ENCODE measurements at regions not wholly inside any gene's neighbourhood (a gene's known extent, or its start where the extent isn't known, plus 50 kb on each side); places are given as distances from the start of the nearest gene placed in this dataset.

DNA sequence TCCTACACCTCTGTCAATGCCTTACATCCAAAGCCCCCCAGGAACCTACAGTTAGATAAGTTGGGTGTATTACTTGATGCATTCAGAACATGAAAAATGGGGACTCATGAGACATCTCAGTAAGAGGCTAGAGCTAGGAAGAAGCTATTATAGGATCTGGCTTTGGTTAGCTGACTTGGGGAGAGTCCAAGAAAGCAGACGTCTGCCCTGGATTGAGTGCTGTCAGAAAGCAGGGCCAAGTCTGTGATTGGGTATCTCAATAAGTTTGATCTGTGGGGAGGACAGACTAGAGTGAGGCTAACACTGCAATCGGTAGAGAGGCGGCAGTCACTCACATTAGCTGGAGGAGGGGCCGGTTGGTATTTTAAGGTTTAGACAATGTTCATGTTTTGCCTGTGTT lies 79.4 kb upstream of the LRFN2 start:
- Histone ChIP-seq H3K27ac (ENCODE audit: extremely low read depth, low read depth, low read length) (no peak overlapping the region), H3K9me1 (ENCODE audit: control insufficient read depth, insufficient read depth, low read length) (no peaks in the 10 kb centered on the region), H4K20me1 (replicated peaks; ENCODE audit: control insufficient read depth, insufficient read depth, low read length) (0 out of 2 replicates have a peak, but pooled peaks cover 5% of the 10 kb centered on the region), H3K27me3 (ENCODE audit: control insufficient read depth in 2 of 2, insufficient read depth in 2 of 2, low read length in 2 of 2) (peaks cover 0 to 8% of the 10 kb centered on the region in 2 experiments; a peak in 3 of 5 replicates), H2AFZ (ENCODE audit: low read depth, low read length) (no peak overlapping the region), H3K36me3 (ENCODE audit: control insufficient read depth, insufficient read depth, low read length) (no peaks in the 10 kb centered on the region), H3K4me2 (ENCODE audit: insufficient read depth, low read length) (no peak overlapping the region), H3K79me2 (ENCODE audit: control insufficient read depth, insufficient read depth, low read length) (no peaks in the 10 kb centered on the region), H3K9ac (ENCODE audit: insufficient read depth in 1 of 2, low read depth in 2 of 2, low read length in 2 of 2) (no peak overlapping the region), H3K4me3 (no peak overlapping the region), H3K4me1 (replicated peaks in 1 of 2; ENCODE audit: control insufficient read depth in 2 of 2, insufficient read depth in 2 of 2, low read length in 2 of 2) (peaks cover 0 to 4% of the 10 kb centered on the region in 2 experiments; a peak in 2 of 5 replicates), H3K9me3 (replicated peaks; ENCODE audit: control insufficient read depth, insufficient read depth, low read depth, low read length) (no peaks in the 10 kb centered on the region)
- BruUV-seq (replicated peaks), result no TSS peak
- no peak for ATAC-seq
- DNase-seq (ENCODE audit: extremely low read depth in 1 of 4, low spot score in 3 of 4), result no peak
- CTCF ChIA-PET (ENCODE audit: low intra/inter-chr PET ratio), result no interaction called here
- POLR2A ChIA-PET, result interaction anchor here (0.5 to 0.6 kb wide), 2 partner anchors 9 to 117 kb away, joined by 3 to 4 read pairs; no protein-coding TSS in a partner anchor
- intact Hi-C loops (cut with micrococcal nuclease), result no loop called here
- 0% methylated on average over 4 of the region's 4 CpGs for WGBS (ENCODE audit: insufficient coverage, low coverage, missing lambda C conversion rate)
- FAIRE-seq, result no peak
- in situ Hi-C loops (cut with MboI), result no loop called here
- TF ChIP-seq RBM15 (IDR thresholded peaks at IDR 0.05; ENCODE audit: insufficient read depth, low read length), result no peak
- TF ChIP-seq ZNF561 (CRISPR knock-in tag; conservative IDR thresholded peaks at IDR 0.05), result no peak
- TF ChIP-seq, protein P1, sequence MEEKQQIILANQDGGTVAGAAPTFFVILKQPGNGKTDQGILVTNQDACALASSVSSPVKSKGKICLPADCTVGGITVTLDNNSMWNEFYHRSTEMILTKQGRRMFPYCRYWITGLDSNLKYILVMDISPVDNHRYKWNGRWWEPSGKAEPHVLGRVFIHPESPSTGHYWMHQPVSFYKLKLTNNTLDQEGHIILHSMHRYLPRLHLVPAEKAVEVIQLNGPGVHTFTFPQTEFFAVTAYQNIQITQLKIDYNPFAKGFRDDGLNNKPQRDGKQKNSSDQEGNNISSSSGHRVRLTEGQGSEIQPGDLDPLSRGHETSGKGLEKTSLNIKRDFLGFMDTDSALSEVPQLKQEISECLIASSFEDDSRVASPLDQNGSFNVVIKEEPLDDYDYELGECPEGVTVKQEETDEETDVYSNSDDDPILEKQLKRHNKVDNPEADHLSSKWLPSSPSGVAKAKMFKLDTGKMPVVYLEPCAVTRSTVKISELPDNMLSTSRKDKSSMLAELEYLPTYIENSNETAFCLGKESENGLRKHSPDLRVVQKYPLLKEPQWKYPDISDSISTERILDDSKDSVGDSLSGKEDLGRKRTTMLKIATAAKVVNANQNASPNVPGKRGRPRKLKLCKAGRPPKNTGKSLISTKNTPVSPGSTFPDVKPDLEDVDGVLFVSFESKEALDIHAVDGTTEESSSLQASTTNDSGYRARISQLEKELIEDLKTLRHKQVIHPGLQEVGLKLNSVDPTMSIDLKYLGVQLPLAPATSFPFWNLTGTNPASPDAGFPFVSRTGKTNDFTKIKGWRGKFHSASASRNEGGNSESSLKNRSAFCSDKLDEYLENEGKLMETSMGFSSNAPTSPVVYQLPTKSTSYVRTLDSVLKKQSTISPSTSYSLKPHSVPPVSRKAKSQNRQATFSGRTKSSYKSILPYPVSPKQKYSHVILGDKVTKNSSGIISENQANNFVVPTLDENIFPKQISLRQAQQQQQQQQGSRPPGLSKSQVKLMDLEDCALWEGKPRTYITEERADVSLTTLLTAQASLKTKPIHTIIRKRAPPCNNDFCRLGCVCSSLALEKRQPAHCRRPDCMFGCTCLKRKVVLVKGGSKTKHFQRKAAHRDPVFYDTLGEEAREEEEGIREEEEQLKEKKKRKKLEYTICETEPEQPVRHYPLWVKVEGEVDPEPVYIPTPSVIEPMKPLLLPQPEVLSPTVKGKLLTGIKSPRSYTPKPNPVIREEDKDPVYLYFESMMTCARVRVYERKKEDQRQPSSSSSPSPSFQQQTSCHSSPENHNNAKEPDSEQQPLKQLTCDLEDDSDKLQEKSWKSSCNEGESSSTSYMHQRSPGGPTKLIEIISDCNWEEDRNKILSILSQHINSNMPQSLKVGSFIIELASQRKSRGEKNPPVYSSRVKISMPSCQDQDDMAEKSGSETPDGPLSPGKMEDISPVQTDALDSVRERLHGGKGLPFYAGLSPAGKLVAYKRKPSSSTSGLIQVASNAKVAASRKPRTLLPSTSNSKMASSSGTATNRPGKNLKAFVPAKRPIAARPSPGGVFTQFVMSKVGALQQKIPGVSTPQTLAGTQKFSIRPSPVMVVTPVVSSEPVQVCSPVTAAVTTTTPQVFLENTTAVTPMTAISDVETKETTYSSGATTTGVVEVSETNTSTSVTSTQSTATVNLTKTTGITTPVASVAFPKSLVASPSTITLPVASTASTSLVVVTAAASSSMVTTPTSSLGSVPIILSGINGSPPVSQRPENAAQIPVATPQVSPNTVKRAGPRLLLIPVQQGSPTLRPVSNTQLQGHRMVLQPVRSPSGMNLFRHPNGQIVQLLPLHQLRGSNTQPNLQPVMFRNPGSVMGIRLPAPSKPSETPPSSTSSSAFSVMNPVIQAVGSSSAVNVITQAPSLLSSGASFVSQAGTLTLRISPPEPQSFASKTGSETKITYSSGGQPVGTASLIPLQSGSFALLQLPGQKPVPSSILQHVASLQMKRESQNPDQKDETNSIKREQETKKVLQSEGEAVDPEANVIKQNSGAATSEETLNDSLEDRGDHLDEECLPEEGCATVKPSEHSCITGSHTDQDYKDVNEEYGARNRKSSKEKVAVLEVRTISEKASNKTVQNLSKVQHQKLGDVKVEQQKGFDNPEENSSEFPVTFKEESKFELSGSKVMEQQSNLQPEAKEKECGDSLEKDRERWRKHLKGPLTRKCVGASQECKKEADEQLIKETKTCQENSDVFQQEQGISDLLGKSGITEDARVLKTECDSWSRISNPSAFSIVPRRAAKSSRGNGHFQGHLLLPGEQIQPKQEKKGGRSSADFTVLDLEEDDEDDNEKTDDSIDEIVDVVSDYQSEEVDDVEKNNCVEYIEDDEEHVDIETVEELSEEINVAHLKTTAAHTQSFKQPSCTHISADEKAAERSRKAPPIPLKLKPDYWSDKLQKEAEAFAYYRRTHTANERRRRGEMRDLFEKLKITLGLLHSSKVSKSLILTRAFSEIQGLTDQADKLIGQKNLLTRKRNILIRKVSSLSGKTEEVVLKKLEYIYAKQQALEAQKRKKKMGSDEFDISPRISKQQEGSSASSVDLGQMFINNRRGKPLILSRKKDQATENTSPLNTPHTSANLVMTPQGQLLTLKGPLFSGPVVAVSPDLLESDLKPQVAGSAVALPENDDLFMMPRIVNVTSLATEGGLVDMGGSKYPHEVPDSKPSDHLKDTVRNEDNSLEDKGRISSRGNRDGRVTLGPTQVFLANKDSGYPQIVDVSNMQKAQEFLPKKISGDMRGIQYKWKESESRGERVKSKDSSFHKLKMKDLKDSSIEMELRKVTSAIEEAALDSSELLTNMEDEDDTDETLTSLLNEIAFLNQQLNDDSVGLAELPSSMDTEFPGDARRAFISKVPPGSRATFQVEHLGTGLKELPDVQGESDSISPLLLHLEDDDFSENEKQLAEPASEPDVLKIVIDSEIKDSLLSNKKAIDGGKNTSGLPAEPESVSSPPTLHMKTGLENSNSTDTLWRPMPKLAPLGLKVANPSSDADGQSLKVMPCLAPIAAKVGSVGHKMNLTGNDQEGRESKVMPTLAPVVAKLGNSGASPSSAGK (IDR thresholded peaks at IDR 0.05), result no peak
- no peak for TF ChIP-seq CREB5 (CRISPR knock-in tag; IDR thresholded peaks at IDR 0.05)
- TF ChIP-seq CEBPZ (IDR thresholded peaks at IDR 0.05; ENCODE audit: borderline replicate concordance, low read depth, low read length), result no peak
- no peak for TF ChIP-seq ATF1 (CRISPR knock-in tag; IDR thresholded peaks at IDR 0.05)
- TF ChIP-seq ATF1 (tag; IDR thresholded peaks at IDR 0.05), result no peak
